Small intestine (tissue), 7 donors: ENCODE measurements at regions not wholly inside any gene's neighbourhood (a gene's known extent, or its start where the extent isn't known, plus 50 kb on each side); places are given as distances from the start of the nearest gene placed in this dataset.
A peak's percentile ranks its signal among the peaks of the same experiment; 100 is the strongest.

Experiments
- DNase-seq, 2 donors: peaks; one replicate each; pipeline versions ENCODE4 v3.0.0 to v3.0.0-alpha.2; 2013
- FAIRE-seq: peaks from 2 replicates; lab custom pipeline; 2012; peaks lifted over from hg19 to GRCh38; lab: Jason Lieb, UNC
- H3K27ac ChIP-seq, 3 donors: one replicate each; pipeline ENCODE4 v1.5.1; 2013; ENCODE audit warnings: low read length in 2 of 3, mild to moderate bottlenecking in 2 of 3, control low read depth in 1 of 3, inconsistent platforms in 1 of 3, low read depth in 1 of 3, moderate library complexity in 1 of 3
- H3K27me3 ChIP-seq, 3 donors: one replicate each; pipeline ENCODE4 v1.6.1; 2013; ENCODE audit warnings: low read length in 3 of 3, inconsistent platforms in 1 of 3; ENCODE audit not compliant: control insufficient read depth in 3 of 3, insufficient read depth in 3 of 3
- H3K36me3 ChIP-seq, 3 donors: one replicate each; pipeline ENCODE4 v1.6.1; 2013; ENCODE audit warnings: low read length in 3 of 3, inconsistent platforms in 1 of 3, low read depth in 1 of 3, mild to moderate bottlenecking in 1 of 3, moderate library complexity in 1 of 3; ENCODE audit not compliant: control insufficient read depth in 3 of 3, insufficient read depth in 2 of 3
- H3K4me1 ChIP-seq, 3 donors: one replicate each; pipeline ENCODE4 v1.6.1; 2013; ENCODE audit warnings: low read length in 2 of 3, inconsistent platforms in 1 of 3, low read depth in 1 of 3, mild to moderate bottlenecking in 1 of 3, moderate library complexity in 1 of 3; ENCODE audit not compliant: control insufficient read depth in 3 of 3, insufficient read depth in 2 of 3
- H3K4me3 ChIP-seq, 3 donors: one replicate each; pipeline ENCODE4 v1.5.1; 2013; ENCODE audit warnings: low read length in 3 of 3, control low read depth in 1 of 3, inconsistent platforms in 1 of 3, low read depth in 1 of 3, mild to moderate bottlenecking in 1 of 3, moderate library complexity in 1 of 3
- H3K9me3 ChIP-seq, 2 donors: one replicate each; pipeline ENCODE4 v1.6.1; 2013; ENCODE audit warnings: low read depth in 1 of 2, low read length in 1 of 2; ENCODE audit not compliant: control insufficient read depth in 2 of 2, insufficient read depth in 1 of 2
- WGBS, 3 donors: extraction: QIAGEN DNeasy Blood & Tissue Kit; methylation state at CpG; one replicate each; pipeline ENCODE4 v1.1.7; 2013; 5-methylcytosine and 5-hydroxymethylcytosine counted together
- donor health status: healthy with polysubstance abuse.
- donor health status: control.
- donor health status: control.
- donor health status: Bipolar disorder and iron deficiency.
- donor health status: healthy.

- H3K9me3 ChIP-seq = no peaks in the 10 kb centered on the region
- WGBS, 3 donors = 22 to 49% (median 28%) methylated on average over 2 of the region's 2 CpGs
- FAIRE-seq = no peak
- peak in 1 of 2 donors; percentile 2 for DNase-seq
- no peaks in the 10 kb centered on the region for H3K36me3 ChIP-seq
- H3K27ac ChIP-seq = no peak overlapping the region
- H3K4me3 ChIP-seq = no peak overlapping the region
- H3K4me1 ChIP-seq = no peaks in the 10 kb centered on the region
- H3K27me3 ChIP-seq = no peaks in the 10 kb centered on the region
Measured at GRCh38 chr6:103191391-103192093, 1668.2 kb downstream of the HACE1 start.

GRCh38 chr6:103184776-103185175 lies 1674.9 kb downstream of the HACE1 start:
- no peaks in the 10 kb centered on the region for H3K4me1 ChIP-seq
- 79 to 85% (median 83%) methylated on average over 3 of the region's 3 CpGs for WGBS, 3 donors
- no peak for FAIRE-seq
- no peaks in the 10 kb centered on the region for H3K36me3 ChIP-seq
- no peak overlapping the region for H3K4me3 ChIP-seq
- H3K27ac ChIP-seq = no peak overlapping the region
- no peaks in the 10 kb centered on the region for H3K27me3 ChIP-seq
- H3K9me3 ChIP-seq = no peaks in the 10 kb centered on the region
- DNase-seq = no peak

GRCh38 chr6:103183831-103184411 lies 1675.8 kb downstream of the HACE1 start:
- DNase-seq = no peak
- no peaks in the 10 kb centered on the region for H3K9me3 ChIP-seq
- H3K36me3 ChIP-seq = no peaks in the 10 kb centered on the region
- FAIRE-seq = no peak
- no peak overlapping the region for H3K4me3 ChIP-seq
- H3K27ac ChIP-seq = no peak overlapping the region
- H3K27me3 ChIP-seq = no peaks in the 10 kb centered on the region
- no peaks in the 10 kb centered on the region for H3K4me1 ChIP-seq
- WGBS, 3 donors = 63 to 87% (median 70%) methylated on average over 3 of the region's 3 CpGs

DNA sequence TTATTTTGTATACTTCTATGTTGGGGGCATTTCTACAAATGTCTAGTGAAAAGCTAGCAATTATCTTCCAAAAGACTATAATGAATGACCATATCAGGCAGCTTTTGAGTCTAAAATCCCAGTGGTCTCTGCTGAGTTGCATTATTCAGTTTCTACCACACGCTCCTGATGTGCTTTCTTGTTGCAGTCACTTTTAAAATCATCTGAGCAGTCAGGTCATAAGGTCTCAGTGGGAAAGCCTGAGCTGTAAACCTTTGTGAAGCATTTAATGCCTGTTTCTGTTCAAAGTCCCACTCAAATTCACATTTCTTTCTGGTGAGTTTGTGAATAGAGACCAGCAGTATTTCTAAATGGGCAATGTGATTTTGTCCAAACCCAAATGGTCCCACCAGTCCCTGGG lies 1681.5 kb downstream of the HACE1 start:
- WGBS, 3 donors = 53 to 74% (median 61%) methylated on average over 1 of the region's 1 CpG
- no peaks in the 10 kb centered on the region for H3K36me3 ChIP-seq
- H3K4me1 ChIP-seq = peaks cover 0 to 16% (median 0%) of the 10 kb centered on the region in 3 donors
- DNase-seq (peak in 1 of 2 donors; percentile 38), FAIRE-seq (no peak)
- no peaks in the 10 kb centered on the region for H3K9me3 ChIP-seq
- H3K4me3 ChIP-seq = no peak overlapping the region
- H3K27me3 ChIP-seq = no peaks in the 10 kb centered on the region
- no peak overlapping the region for H3K27ac ChIP-seq

DNA sequence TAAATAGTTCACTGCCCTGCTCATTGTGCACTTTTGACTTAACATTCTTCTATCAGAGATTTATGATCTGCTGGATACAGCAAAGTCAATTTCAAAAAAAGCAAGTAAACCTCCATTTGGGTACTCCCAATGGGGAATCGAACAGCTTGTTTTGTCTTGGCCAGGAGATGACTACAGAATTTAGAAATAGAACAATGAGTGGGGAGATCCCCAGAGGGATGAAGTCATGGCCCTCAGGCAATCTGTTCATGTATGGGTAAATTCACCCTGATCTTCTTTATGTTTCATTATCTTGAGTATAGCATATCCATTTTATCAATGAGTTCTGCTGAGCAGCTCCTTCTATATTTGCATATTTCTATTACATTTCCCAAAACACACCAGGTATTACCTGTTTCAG lies 1681.9 kb downstream of the HACE1 start:
- H3K36me3 ChIP-seq = no peaks in the 10 kb centered on the region
- H3K4me1 ChIP-seq = peaks cover 0 to 16% (median 0%) of the 10 kb centered on the region in 3 donors
- no peaks in the 10 kb centered on the region for H3K9me3 ChIP-seq
- 6 to 41% (median 10%) methylated on average over 1 of the region's 1 CpG for WGBS, 3 donors
- H3K4me3 ChIP-seq = no peak overlapping the region
- no peaks in the 10 kb centered on the region for H3K27me3 ChIP-seq
- no peak overlapping the region for H3K27ac ChIP-seq
- no peak for DNase-seq
- FAIRE-seq = no peak

DNA sequence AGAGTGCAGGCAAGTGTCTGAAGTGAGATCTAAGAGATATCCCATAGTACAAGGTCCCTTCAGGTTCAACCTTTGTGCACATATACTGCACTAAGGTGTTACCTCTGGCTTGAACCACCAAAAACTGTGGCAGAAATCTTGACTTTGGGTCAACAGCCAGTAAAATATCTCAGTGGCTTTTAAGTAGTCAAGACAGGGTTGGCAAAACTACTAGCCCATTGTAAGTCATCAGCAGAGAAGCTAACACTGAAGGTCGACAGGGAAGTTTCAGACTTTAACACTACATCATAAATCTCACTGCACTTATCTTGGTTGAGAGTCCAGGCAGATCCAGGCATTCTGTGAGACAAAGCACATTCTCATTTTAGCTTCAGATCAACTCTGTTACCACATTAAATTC lies 1684.7 kb downstream of the HACE1 start:
- no peaks in the 10 kb centered on the region for H3K27me3 ChIP-seq
- no peaks in the 10 kb centered on the region for H3K36me3 ChIP-seq
- 8 to 29% (median 21%) methylated on average over 1 of the region's 1 CpG for WGBS, 3 donors
- peaks cover 0 to 16% (median 0%) of the 10 kb centered on the region in 3 donors for H3K4me1 ChIP-seq
- no peak overlapping the region for H3K4me3 ChIP-seq
- DNase-seq (peak; percentile 22 to 67), FAIRE-seq (no peak)
- no peaks in the 10 kb centered on the region for H3K9me3 ChIP-seq
- H3K27ac ChIP-seq = peak overlapping the region in 1 of 3 donors; percentile 62

GRCh38 chr6:103167345-103168071 lies 1692.2 kb downstream of the HACE1 start:
- peak overlapping the region in 1 of 3 donors; percentile 49 for H3K27ac ChIP-seq
- no peaks in the 10 kb centered on the region for H3K36me3 ChIP-seq
- peaks cover 0 to 11% (median 0%) of the 10 kb centered on the region in 3 donors for H3K4me1 ChIP-seq
- WGBS, 3 donors = 40 to 64% (median 48%) methylated on average over 4 of the region's 4 CpGs
- no peaks in the 10 kb centered on the region for H3K27me3 ChIP-seq
- peaks cover 0 to 9% of the 10 kb centered on the region in 2 donors for H3K9me3 ChIP-seq
- H3K4me3 ChIP-seq = no peak overlapping the region
- DNase-seq (peak; percentile 57 to 70), FAIRE-seq (no peak)

- H3K4me1 ChIP-seq = no peaks in the 10 kb centered on the region
- H3K36me3 ChIP-seq = no peaks in the 10 kb centered on the region
- FAIRE-seq (no peak), DNase-seq (peak in 1 of 2 donors; percentile 13)
- no peak overlapping the region for H3K4me3 ChIP-seq
- no peaks in the 10 kb centered on the region for H3K27me3 ChIP-seq
- no peak overlapping the region for H3K27ac ChIP-seq
- 8 to 35% (median 19%) methylated on average over 4 of the region's 4 CpGs for WGBS, 3 donors
- no peaks in the 10 kb centered on the region for H3K9me3 ChIP-seq
Measured at GRCh38 chr6:103154779-103155572, 1704.7 kb downstream of the HACE1 start.
